GM23338 (cell line): ENCODE measurements at regions not wholly inside any gene's neighbourhood (a gene's known extent, or its start where the extent isn't known, plus 50 kb on each side); places are given as distances from the start of the nearest gene placed in this dataset.

Experiments used
- ATAC-seq: fragments of 200-7000 bp; cut with Tn5 transposase; 3 replicates; pipeline ENCODE4 v1.9.1; 2020
- DNase-seq: peaks from one replicate; pipeline ENCODE4 v3.0.0-alpha.2; 2015; ENCODE audit warnings: low spot score
- H2AFZ ChIP-seq: fragments of 200-600 bp; sonication (generic); 2 replicates; pipeline ENCODE4 v1.8.0; 2016; ENCODE audit warnings: antibody characterized with exemption, mild to moderate bottlenecking, moderate library complexity
- H3F3A ChIP-seq: fragments of 200-600 bp; sonication (generic); replicated peaks from 2 replicates; pipeline ENCODE4 v1.8.0; 2017; ENCODE audit warnings: antibody characterized with exemption, mixed run types, low read depth
- H3K27ac ChIP-seq: fragments of 200-600 bp; sonication (generic); 2 replicates; pipeline ENCODE4 v1.6.1; 2016; ENCODE audit warnings: low read depth
- H3K27me3 ChIP-seq: fragments of 200-600 bp; sonication (generic); 2 replicates; pipeline ENCODE4 v1.8.0; 2016; ENCODE audit warnings: mild to moderate bottlenecking, mixed run types, moderate library complexity; ENCODE audit not compliant: insufficient read depth
- H3K36me3 ChIP-seq: fragments of 200-600 bp; sonication (generic); 2 replicates; pipeline ENCODE4 v1.8.0; 2016; ENCODE audit warnings: mild to moderate bottlenecking; ENCODE audit not compliant: insufficient read depth
- H3K4me1 ChIP-seq: fragments of 200-600 bp; sonication (generic); 2 replicates; pipeline ENCODE4 v1.8.0; 2016; ENCODE audit warnings: mild to moderate bottlenecking, moderate library complexity; ENCODE audit not compliant: insufficient read depth
- H3K4me2 ChIP-seq: fragments of 200-600 bp; sonication (generic); 2 replicates; pipeline ENCODE4 v1.7.1; 2017; ENCODE audit warnings: mixed run types
- H3K4me3 ChIP-seq: fragments of 200-600 bp; sonication (generic); 2 replicates; pipeline ENCODE4 v1.6.1; 2016; ENCODE audit warnings: mixed run types
- H3K79me2 ChIP-seq: fragments of 200-600 bp; sonication (generic); replicated peaks from 2 replicates; pipeline ENCODE4 v1.8.0; 2017; ENCODE audit warnings: mild to moderate bottlenecking; ENCODE audit not compliant: insufficient read depth
- H3K9me2 ChIP-seq: fragments of 200-600 bp; sonication (generic); 2 replicates; pipeline ENCODE4 v1.8.0; 2017; ENCODE audit not compliant: insufficient read depth
- H4K20me1 ChIP-seq: fragments of 200-600 bp; sonication (generic); replicated peaks from 2 replicates; pipeline ENCODE4 v1.8.0; 2017; ENCODE audit warnings: mild to moderate bottlenecking; ENCODE audit not compliant: insufficient read depth
- H3K27ac Mint-ChIP-seq: 2 replicates; pipeline ENCODE4 v1.8.0; 2020; ENCODE audit warnings: inconsistent platforms, mild to moderate bottlenecking, moderate library complexity, mixed read lengths
- H3K27me3 Mint-ChIP-seq: 3 replicates; pipeline ENCODE4 v1.8.0; 2022; ENCODE audit warnings: low read depth, mild to moderate bottlenecking, moderate library complexity, mixed read lengths, inconsistent platforms; ENCODE audit not compliant: insufficient read depth, poor library complexity
- H3K36me3 Mint-ChIP-seq: 3 replicates; pipeline ENCODE4 v1.8.0; 2021; ENCODE audit warnings: low read depth, mild to moderate bottlenecking, inconsistent platforms, moderate library complexity, mixed read lengths
- H3K4me1 Mint-ChIP-seq: 3 replicates; pipeline ENCODE4 v1.8.0; 2020; ENCODE audit warnings: mild to moderate bottlenecking, inconsistent platforms, mixed read lengths
- H3K4me3 Mint-ChIP-seq: 3 replicates; pipeline ENCODE4 v1.8.0; 2021; ENCODE audit warnings: moderate library complexity, mild to moderate bottlenecking, inconsistent platforms, mixed read lengths
- H3K9me3 Mint-ChIP-seq: 3 replicates; pipeline ENCODE4 v1.8.0; 2020; ENCODE audit warnings: moderate library complexity, mild to moderate bottlenecking, inconsistent platforms, mixed read lengths
- CREB1 ChIP-seq: fragments of 250-450 bp; sonication (Bioruptor Pico); IDR thresholded peaks from 2 replicates; pipeline ENCODE4 v1.5.0; 2020; ENCODE audit warnings: low read depth, mild to moderate bottlenecking, moderate library complexity
- ETS1 ChIP-seq: IDR thresholded peaks from 2 replicates; pipeline ENCODE4 v1.6.1; 2016; ENCODE audit warnings: antibody characterized with exemption
- EZH2 ChIP-seq: fragments of 200-600 bp; sonication (generic); IDR thresholded peaks from one replicate; pipeline ENCODE4 v1.8.0; 2017; ENCODE audit warnings: antibody characterized with exemption, mild to moderate bottlenecking, low read depth; ENCODE audit not compliant: unreplicated experiment
- EZH2phosphoT487 ChIP-seq: fragments of 200-600 bp; sonication (generic); IDR thresholded peaks from one replicate; pipeline ENCODE4 v1.8.1; 2018; ENCODE audit warnings: antibody characterized with exemption; ENCODE audit not compliant: unreplicated experiment
- JUNB ChIP-seq: IDR thresholded peaks from one replicate; pipeline ENCODE4 v1.6.1; 2016; ENCODE audit warnings: antibody characterized with exemption; ENCODE audit not compliant: unreplicated experiment
- NANOG ChIP-seq: IDR thresholded peaks from 2 replicates; pipeline ENCODE4 v1.6.1; 2016; ENCODE audit warnings: antibody characterized with exemption, borderline replicate concordance
- POLR2AphosphoS5 ChIP-seq: IDR thresholded peaks from 2 replicates; pipeline ENCODE4 v1.6.1; 2016; ENCODE audit warnings: antibody characterized with exemption, low read depth
- ZNF114 ChIP-seq: fragments of 250-450 bp; sonication (Bioruptor Pico); IDR thresholded peaks from 2 replicates; pipeline ENCODE4 v1.5.0; 2020; ENCODE audit warnings: mild to moderate bottlenecking, moderate library complexity
- ZNF462 ChIP-seq: fragments of 250-450 bp; sonication (Bioruptor Pico); IDR thresholded peaks from 2 replicates; pipeline ENCODE4 v1.5.0; 2020; ENCODE audit warnings: mild to moderate bottlenecking, moderate library complexity
- TF ChIP-seq, protein P1 (sequence below): IDR thresholded peaks from one replicate; pipeline ENCODE4 v1.6.1; 2018; ENCODE audit warnings: antibody characterized with exemption; ENCODE audit not compliant: unreplicated experiment

DNA sequence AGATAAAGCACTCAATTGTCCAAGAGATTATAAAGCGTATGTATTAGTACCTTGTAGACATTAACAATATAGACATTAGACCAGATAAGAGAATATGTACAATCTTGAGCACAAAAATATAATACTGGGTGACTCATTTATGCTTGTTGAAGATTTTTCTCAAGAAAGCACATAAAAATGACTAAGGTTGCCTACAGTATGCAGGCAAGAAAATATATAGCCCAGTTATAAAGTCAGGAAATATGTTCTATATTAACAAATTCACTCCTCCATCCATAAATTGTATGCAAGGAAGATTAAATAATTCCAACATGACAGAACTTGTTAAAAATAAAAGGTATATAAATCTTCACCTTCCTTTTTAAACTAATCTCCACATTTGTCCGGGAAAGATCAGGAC lies 356.4 kb upstream of the SLC39A10 start:
- H4K20me1 ChIP-seq: no peaks in the 10 kb centered on the region
- no peaks in the 10 kb centered on the region for H3K79me2 ChIP-seq
- no peaks in the 10 kb centered on the region for H3K27me3 Mint-ChIP-seq
- peaks cover under 1% of the 10 kb centered on the region; the same call in 2 of the 3 replicates for H3K4me1 Mint-ChIP-seq
- H3K4me3 ChIP-seq: no peak overlapping the region
- no peak overlapping the region for H3K27ac Mint-ChIP-seq
- no peaks in the 10 kb centered on the region for H3K36me3 ChIP-seq
- peaks cover 10% of the 10 kb centered on the region for H3K4me1 ChIP-seq
- no peak overlapping the region for H3K27ac ChIP-seq
- H3K9me2 ChIP-seq: no peaks in the 10 kb centered on the region
- DNase-seq (no peak), ATAC-seq (no peak)
- H3K27me3 ChIP-seq: no peaks in the 10 kb centered on the region
- no peak overlapping the region for H3K4me2 ChIP-seq
- no peaks in the 10 kb centered on the region for H3F3A ChIP-seq
- TF ChIP-seq ZNF462 (CRISPR knock-in tag) (no peak), JUNB (no peak), CREB1 (CRISPR knock-in tag) (no peak)
- H2AFZ ChIP-seq: no peak overlapping the region
- no peaks in the 10 kb centered on the region for H3K36me3 Mint-ChIP-seq
- no peaks in the 10 kb centered on the region for H3K9me3 Mint-ChIP-seq
- H3K4me3 Mint-ChIP-seq: no peak overlapping the region

- no peak for ATAC-seq
- Histone ChIP-seq H3F3A (no peaks in the 10 kb centered on the region), H3K4me3 (no peak overlapping the region), H3K4me2 (no peak overlapping the region), H2AFZ (no peak overlapping the region), H3K27ac (no peak overlapping the region), H3K36me3 (peaks cover 4% of the 10 kb centered on the region; the same call in 1 of the 2 replicates), H3K27me3 (no peaks in the 10 kb centered on the region), H3K79me2 (no peaks in the 10 kb centered on the region), H3K9me2 (no peaks in the 10 kb centered on the region), H3K4me1 (0 out of 2 replicates have a peak, but pooled peaks cover 1% of the 10 kb centered on the region), H4K20me1 (no peaks in the 10 kb centered on the region)
- H3K36me3 Mint-ChIP-seq: no peaks in the 10 kb centered on the region
- no peaks in the 10 kb centered on the region; the same call in 2 of the 3 replicates for H3K4me1 Mint-ChIP-seq
- H3K27ac Mint-ChIP-seq: no peak overlapping the region
- H3K4me3 Mint-ChIP-seq: no peak overlapping the region
- H3K9me3 Mint-ChIP-seq: no peaks in the 10 kb centered on the region; the same call in 2 of the 3 replicates
- no peak for DNase-seq
- H3K27me3 Mint-ChIP-seq: no peaks in the 10 kb centered on the region
- TF ChIP-seq EZH2: no peak
- no peak for TF ChIP-seq ZNF114 (CRISPR knock-in tag)
- TF ChIP-seq CREB1 (CRISPR knock-in tag): no peak
- TF ChIP-seq ETS1: no peak
- TF ChIP-seq NANOG: no peak
- TF ChIP-seq, protein P1, sequence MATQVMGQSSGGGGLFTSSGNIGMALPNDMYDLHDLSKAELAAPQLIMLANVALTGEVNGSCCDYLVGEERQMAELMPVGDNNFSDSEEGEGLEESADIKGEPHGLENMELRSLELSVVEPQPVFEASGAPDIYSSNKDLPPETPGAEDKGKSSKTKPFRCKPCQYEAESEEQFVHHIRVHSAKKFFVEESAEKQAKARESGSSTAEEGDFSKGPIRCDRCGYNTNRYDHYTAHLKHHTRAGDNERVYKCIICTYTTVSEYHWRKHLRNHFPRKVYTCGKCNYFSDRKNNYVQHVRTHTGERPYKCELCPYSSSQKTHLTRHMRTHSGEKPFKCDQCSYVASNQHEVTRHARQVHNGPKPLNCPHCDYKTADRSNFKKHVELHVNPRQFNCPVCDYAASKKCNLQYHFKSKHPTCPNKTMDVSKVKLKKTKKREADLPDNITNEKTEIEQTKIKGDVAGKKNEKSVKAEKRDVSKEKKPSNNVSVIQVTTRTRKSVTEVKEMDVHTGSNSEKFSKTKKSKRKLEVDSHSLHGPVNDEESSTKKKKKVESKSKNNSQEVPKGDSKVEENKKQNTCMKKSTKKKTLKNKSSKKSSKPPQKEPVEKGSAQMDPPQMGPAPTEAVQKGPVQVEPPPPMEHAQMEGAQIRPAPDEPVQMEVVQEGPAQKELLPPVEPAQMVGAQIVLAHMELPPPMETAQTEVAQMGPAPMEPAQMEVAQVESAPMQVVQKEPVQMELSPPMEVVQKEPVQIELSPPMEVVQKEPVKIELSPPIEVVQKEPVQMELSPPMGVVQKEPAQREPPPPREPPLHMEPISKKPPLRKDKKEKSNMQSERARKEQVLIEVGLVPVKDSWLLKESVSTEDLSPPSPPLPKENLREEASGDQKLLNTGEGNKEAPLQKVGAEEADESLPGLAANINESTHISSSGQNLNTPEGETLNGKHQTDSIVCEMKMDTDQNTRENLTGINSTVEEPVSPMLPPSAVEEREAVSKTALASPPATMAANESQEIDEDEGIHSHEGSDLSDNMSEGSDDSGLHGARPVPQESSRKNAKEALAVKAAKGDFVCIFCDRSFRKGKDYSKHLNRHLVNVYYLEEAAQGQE: no peak
- TF ChIP-seq POLR2AphosphoS5: no peak
- no peak for TF ChIP-seq JUNB
- no peak for TF ChIP-seq EZH2phosphoT487
These were observed 357.4 kb upstream of the SLC39A10 start for GRCh38 chr2:195299600-195299999.
